ENCODE measurements at regions not wholly inside any gene's neighbourhood (a gene's known extent, or its start where the extent isn't known, plus 50 kb on each side); places are given as distances from the start of the nearest gene placed in this dataset.

DNA sequence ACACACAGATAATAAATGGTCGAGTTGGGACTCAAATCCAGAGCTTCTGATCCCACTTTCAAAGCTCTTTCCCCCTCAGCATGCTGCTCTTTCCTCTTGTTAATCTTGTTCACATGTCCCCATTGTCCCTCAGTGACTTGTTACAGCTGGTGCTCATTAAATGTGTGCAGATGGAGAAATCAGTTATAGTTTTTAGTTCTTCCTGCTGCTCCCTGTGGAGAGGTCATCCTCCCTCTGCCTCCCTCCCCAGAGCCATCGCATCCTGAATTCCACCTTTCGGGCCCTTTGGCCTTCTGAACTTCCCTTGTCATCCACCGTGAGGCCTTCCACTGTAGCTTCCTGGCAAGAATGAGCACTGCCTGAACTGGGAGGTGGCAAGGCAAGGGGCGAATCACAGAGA is 179.6 kb downstream of the WSCD1 start:
- Mint-ChIP-seq H3K4me3 (no peak overlapping the region), H3K9me3 (no peaks in the 10 kb centered on the region), H3K4me1 (peaks cover 14% of the 10 kb centered on the region), H3K27ac (peak overlapping the region; percentile 31; the same call in 1 of the 2 replicates), H3K36me3 (no peaks in the 10 kb centered on the region), H3K27me3 (ENCODE audit: low read depth) (no peaks in the 10 kb centered on the region; the same call in 1 of the 2 replicates)
- TF ChIP-seq, protein P1, sequence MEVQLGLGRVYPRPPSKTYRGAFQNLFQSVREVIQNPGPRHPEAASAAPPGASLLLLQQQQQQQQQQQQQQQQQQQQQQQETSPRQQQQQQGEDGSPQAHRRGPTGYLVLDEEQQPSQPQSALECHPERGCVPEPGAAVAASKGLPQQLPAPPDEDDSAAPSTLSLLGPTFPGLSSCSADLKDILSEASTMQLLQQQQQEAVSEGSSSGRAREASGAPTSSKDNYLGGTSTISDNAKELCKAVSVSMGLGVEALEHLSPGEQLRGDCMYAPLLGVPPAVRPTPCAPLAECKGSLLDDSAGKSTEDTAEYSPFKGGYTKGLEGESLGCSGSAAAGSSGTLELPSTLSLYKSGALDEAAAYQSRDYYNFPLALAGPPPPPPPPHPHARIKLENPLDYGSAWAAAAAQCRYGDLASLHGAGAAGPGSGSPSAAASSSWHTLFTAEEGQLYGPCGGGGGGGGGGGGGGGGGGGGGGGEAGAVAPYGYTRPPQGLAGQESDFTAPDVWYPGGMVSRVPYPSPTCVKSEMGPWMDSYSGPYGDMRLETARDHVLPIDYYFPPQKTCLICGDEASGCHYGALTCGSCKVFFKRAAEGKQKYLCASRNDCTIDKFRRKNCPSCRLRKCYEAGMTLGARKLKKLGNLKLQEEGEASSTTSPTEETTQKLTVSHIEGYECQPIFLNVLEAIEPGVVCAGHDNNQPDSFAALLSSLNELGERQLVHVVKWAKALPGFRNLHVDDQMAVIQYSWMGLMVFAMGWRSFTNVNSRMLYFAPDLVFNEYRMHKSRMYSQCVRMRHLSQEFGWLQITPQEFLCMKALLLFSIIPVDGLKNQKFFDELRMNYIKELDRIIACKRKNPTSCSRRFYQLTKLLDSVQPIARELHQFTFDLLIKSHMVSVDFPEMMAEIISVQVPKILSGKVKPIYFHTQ (CRISPR knock-in tag; IDR thresholded peaks at IDR 0.05): no peak
- no peak for TF ChIP-seq FOXJ3 (CRISPR knock-in tag; IDR thresholded peaks at IDR 0.05; ENCODE audit: borderline replicate concordance)
- no peak for TF ChIP-seq MYBL2 (CRISPR knock-in tag; IDR thresholded peaks at IDR 0.05)
- no peak for TF ChIP-seq TCF7 (CRISPR knock-in tag; IDR thresholded peaks at IDR 0.05; ENCODE audit: low read depth)
- TF ChIP-seq FOXP1 (CRISPR knock-in tag; IDR thresholded peaks at IDR 0.05; ENCODE audit: borderline replicate concordance): no peak
- TF ChIP-seq, protein P2, sequence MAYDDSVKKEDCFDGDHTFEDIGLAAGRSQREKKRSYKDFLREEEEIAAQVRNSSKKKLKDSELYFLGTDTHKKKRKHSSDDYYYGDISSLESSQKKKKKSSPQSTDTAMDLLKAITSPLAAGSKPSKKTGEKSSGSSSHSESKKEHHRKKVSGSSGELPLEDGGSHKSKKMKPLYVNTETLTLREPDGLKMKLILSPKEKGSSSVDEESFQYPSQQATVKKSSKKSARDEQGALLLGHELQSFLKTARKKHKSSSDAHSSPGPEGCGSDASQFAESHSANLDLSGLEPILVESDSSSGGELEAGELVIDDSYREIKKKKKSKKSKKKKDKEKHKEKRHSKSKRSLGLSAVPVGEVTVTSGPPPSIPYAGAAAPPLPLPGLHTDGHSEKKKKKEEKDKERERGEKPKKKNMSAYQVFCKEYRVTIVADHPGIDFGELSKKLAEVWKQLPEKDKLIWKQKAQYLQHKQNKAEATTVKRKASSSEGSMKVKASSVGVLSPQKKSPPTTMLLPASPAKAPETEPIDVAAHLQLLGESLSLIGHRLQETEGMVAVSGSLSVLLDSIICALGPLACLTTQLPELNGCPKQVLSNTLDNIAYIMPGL (CRISPR knock-in tag; IDR thresholded peaks at IDR 0.05): no peak
- TF ChIP-seq, protein P3, sequence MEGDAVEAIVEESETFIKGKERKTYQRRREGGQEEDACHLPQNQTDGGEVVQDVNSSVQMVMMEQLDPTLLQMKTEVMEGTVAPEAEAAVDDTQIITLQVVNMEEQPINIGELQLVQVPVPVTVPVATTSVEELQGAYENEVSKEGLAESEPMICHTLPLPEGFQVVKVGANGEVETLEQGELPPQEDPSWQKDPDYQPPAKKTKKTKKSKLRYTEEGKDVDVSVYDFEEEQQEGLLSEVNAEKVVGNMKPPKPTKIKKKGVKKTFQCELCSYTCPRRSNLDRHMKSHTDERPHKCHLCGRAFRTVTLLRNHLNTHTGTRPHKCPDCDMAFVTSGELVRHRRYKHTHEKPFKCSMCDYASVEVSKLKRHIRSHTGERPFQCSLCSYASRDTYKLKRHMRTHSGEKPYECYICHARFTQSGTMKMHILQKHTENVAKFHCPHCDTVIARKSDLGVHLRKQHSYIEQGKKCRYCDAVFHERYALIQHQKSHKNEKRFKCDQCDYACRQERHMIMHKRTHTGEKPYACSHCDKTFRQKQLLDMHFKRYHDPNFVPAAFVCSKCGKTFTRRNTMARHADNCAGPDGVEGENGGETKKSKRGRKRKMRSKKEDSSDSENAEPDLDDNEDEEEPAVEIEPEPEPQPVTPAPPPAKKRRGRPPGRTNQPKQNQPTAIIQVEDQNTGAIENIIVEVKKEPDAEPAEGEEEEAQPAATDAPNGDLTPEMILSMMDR (IDR thresholded peaks at IDR 0.05): no peak
- POLR2A ChIA-PET: no interaction called here
- CTCF ChIA-PET: interaction anchor here (1.0 to 1.6 kb wide), 4 partner anchors 12 to 163 kb away, joined by 3 to 4 read pairs (median 4); no protein-coding TSS in a partner anchor
- no peak for DNase-seq (ENCODE audit: low spot score)
- ATAC-seq: no peak

DNA sequence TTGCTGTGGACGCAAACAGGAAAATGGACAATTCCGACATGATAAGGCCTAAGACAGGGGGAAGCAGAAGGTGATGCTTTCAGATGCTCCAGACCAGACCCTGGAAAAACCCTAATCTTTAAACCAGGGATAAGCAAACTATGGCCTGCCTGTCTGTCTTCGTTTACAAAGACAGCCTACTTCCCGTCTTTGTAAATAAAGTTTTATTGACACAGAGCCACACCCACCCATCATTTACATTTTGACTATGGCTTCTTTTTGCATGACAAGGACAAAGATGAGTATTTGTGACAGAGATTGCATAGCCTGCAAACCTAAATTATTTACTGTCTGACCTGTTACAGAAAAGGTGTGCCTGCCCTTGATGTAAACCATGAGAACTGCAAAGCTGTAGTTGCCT is 177.9 kb downstream of the WSCD1 start:
- Mint-ChIP-seq H3K9me3 (no peaks in the 10 kb centered on the region), H3K27ac (no peak overlapping the region; the same call in 1 of the 2 replicates), H3K36me3 (no peaks in the 10 kb centered on the region), H3K4me3 (no peak overlapping the region), H3K27me3 (ENCODE audit: low read depth) (no peaks in the 10 kb centered on the region; the same call in 1 of the 2 replicates), H3K4me1 (peaks cover 30% of the 10 kb centered on the region)
- DNase-seq (ENCODE audit: low spot score) (no peak), ATAC-seq (no peak)
- no peak for TF ChIP-seq TEAD1 (CRISPR knock-in tag; IDR thresholded peaks at IDR 0.05)
- TF ChIP-seq ZNF121 (CRISPR knock-in tag; IDR thresholded peaks at IDR 0.05): no peak
- TF ChIP-seq, protein P4, sequence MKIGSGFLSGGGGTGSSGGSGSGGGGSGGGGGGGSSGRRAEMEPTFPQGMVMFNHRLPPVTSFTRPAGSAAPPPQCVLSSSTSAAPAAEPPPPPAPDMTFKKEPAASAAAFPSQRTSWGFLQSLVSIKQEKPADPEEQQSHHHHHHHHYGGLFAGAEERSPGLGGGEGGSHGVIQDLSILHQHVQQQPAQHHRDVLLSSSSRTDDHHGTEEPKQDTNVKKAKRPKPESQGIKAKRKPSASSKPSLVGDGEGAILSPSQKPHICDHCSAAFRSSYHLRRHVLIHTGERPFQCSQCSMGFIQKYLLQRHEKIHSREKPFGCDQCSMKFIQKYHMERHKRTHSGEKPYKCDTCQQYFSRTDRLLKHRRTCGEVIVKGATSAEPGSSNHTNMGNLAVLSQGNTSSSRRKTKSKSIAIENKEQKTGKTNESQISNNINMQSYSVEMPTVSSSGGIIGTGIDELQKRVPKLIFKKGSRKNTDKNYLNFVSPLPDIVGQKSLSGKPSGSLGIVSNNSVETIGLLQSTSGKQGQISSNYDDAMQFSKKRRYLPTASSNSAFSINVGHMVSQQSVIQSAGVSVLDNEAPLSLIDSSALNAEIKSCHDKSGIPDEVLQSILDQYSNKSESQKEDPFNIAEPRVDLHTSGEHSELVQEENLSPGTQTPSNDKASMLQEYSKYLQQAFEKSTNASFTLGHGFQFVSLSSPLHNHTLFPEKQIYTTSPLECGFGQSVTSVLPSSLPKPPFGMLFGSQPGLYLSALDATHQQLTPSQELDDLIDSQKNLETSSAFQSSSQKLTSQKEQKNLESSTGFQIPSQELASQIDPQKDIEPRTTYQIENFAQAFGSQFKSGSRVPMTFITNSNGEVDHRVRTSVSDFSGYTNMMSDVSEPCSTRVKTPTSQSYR (CRISPR knock-in tag; IDR thresholded peaks at IDR 0.05): no peak
- no peak for TF ChIP-seq GRHL2 (CRISPR knock-in tag; IDR thresholded peaks at IDR 0.05; ENCODE audit: insufficient replicate concordance, severe bottlenecking)
- TF ChIP-seq NR1H2 (CRISPR knock-in tag; IDR thresholded peaks at IDR 0.05): no peak
- TF ChIP-seq, protein P5, sequence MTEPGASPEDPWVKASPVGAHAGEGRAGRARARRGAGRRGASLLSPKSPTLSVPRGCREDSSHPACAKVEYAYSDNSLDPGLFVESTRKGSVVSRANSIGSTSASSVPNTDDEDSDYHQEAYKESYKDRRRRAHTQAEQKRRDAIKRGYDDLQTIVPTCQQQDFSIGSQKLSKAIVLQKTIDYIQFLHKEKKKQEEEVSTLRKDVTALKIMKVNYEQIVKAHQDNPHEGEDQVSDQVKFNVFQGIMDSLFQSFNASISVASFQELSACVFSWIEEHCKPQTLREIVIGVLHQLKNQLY (CRISPR knock-in tag; IDR thresholded peaks at IDR 0.05): no peak
- TF ChIP-seq NFYB (CRISPR knock-in tag; conservative IDR thresholded peaks at IDR 0.05; ENCODE audit: low read depth): no peak
- no peak for TF ChIP-seq ESRRA (CRISPR knock-in tag; IDR thresholded peaks at IDR 0.05; ENCODE audit: borderline replicate concordance)
- no peak for TF ChIP-seq CBFB (CRISPR knock-in tag; IDR thresholded peaks at IDR 0.05; ENCODE audit: low read depth)
- TF ChIP-seq GTF2I (CRISPR knock-in tag; conservative IDR thresholded peaks at IDR 0.05): no peak
- TF ChIP-seq KAT7 (CRISPR knock-in tag; IDR thresholded peaks at IDR 0.05; ENCODE audit: borderline replicate concordance): no peak
- TF ChIP-seq, protein P6, sequence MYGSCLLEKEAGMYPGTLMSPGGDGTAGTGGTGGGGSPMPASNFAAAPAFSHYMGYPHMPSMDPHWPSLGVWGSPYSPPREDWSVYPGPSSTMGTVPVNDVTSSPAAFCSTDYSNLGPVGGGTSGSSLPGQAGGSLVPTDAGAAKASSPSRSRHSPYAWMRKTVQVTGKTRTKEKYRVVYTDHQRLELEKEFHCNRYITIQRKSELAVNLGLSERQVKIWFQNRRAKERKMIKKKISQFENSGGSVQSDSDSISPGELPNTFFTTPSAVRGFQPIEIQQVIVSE (CRISPR knock-in tag; IDR thresholded peaks at IDR 0.05; ENCODE audit: borderline replicate concordance): no peak
- ChIA-PET POLR2A (no interaction called here), CTCF (interaction anchor here (0.7 kb wide), 1 partner anchor 9 kb away, joined by 3 read pairs; no protein-coding TSS in a partner anchor)
